ENCODE measurements at regions not wholly inside any gene's neighbourhood (a gene's known extent, or its start where the extent isn't known, plus 50 kb on each side); places are given as distances from the start of the nearest gene placed in this dataset.
"Not testable (repeated sequence)": the region's sequence is repeated elsewhere in the genome, so short reads cannot be mapped to it uniquely, and the experiment has no call there.

- H3K9ac ChIP-seq (ENCODE audit: low read length), result no peak overlapping the region
- H3K27me3 ChIP-seq (ENCODE audit: control insufficient read depth in 1 of 2, insufficient read depth in 2 of 2, low read length in 2 of 2), result no peaks in the 10 kb centered on the region
- H3K4me3 ChIP-seq (ENCODE audit: low read depth in 1 of 2, low read length in 2 of 2), result no peak overlapping the region
- H3K27ac ChIP-seq (ENCODE audit: low read depth, low read length), result no peak overlapping the region
- H3K36me3 ChIP-seq (ENCODE audit: insufficient read depth, low read length), result no peaks in the 10 kb centered on the region
- peaks cover 7% of the 10 kb centered on the region for H3K4me1 ChIP-seq (ENCODE audit: insufficient read depth, low read length)
- no peaks in the 10 kb centered on the region for H3K9me3 ChIP-seq (ENCODE audit: low read length)
Observed at GRCh38 chr14:101290611-101291010, 270.7 kb upstream of the DIO3 start.

- peaks cover 7% of the 10 kb centered on the region for H3K4me1 ChIP-seq (ENCODE audit: insufficient read depth, low read length)
- H3K9me3 ChIP-seq (ENCODE audit: low read length), result no peaks in the 10 kb centered on the region
- H3K27me3 ChIP-seq (ENCODE audit: control insufficient read depth in 1 of 2, insufficient read depth in 2 of 2, low read length in 2 of 2), result no peaks in the 10 kb centered on the region
Observed at GRCh38 chr14:101291390-101291789, 269.9 kb upstream of the DIO3 start.

GRCh38 chr14:101292448-101292847 is 268.8 kb upstream of the DIO3 start:
- Histone ChIP-seq H3K9ac (ENCODE audit: low read length) (no peak overlapping the region), H3K36me3 (ENCODE audit: insufficient read depth, low read length) (no peaks in the 10 kb centered on the region), H3K9me3 (ENCODE audit: low read length) (no peaks in the 10 kb centered on the region), H3K4me3 (ENCODE audit: low read depth in 1 of 2, low read length in 2 of 2) (no peak overlapping the region), H3K27me3 (ENCODE audit: control insufficient read depth in 1 of 2, insufficient read depth in 2 of 2, low read length in 2 of 2) (no peaks in the 10 kb centered on the region), H3K27ac (ENCODE audit: low read depth, low read length) (no peak overlapping the region), H3K4me1 (ENCODE audit: insufficient read depth, low read length) (peaks cover 7% of the 10 kb centered on the region)

More at GRCh38 chr14:101291390-101291789, 269.9 kb upstream of the DIO3 start:
- Histone ChIP-seq H3K27ac (ENCODE audit: low read depth, low read length) (no peak overlapping the region), H3K9ac (ENCODE audit: low read length) (no peak overlapping the region), H3K4me3 (ENCODE audit: low read depth in 1 of 2, low read length in 2 of 2) (no peak overlapping the region), H3K36me3 (ENCODE audit: insufficient read depth, low read length) (no peaks in the 10 kb centered on the region)

- Histone ChIP-seq H3K4me1 (ENCODE audit: insufficient read depth, low read length) (peaks cover 7% of the 10 kb centered on the region), H3K36me3 (ENCODE audit: insufficient read depth, low read length) (no peaks in the 10 kb centered on the region), H3K4me3 (ENCODE audit: low read depth in 1 of 2, low read length in 2 of 2) (no peak overlapping the region), H3K27me3 (ENCODE audit: control insufficient read depth in 1 of 2, insufficient read depth in 2 of 2, low read length in 2 of 2) (no peaks in the 10 kb centered on the region), H3K9ac (ENCODE audit: low read length) (no peak overlapping the region), H3K27ac (ENCODE audit: low read depth, low read length) (no peak overlapping the region), H3K9me3 (ENCODE audit: low read length) (no peaks in the 10 kb centered on the region)
Observed at GRCh38 chr14:101293605-101294004, 267.7 kb upstream of the DIO3 start.

- Histone ChIP-seq H3K9ac (ENCODE audit: low read length) (no peak overlapping the region), H3K4me1 (ENCODE audit: insufficient read depth, low read length) (peaks cover 7% of the 10 kb centered on the region), H3K36me3 (ENCODE audit: insufficient read depth, low read length) (no peaks in the 10 kb centered on the region), H3K9me3 (ENCODE audit: low read length) (no peaks in the 10 kb centered on the region), H3K27me3 (ENCODE audit: control insufficient read depth in 1 of 2, insufficient read depth in 2 of 2, low read length in 2 of 2) (no peaks in the 10 kb centered on the region), H3K4me3 (ENCODE audit: low read depth in 1 of 2, low read length in 2 of 2) (no peak overlapping the region), H3K27ac (ENCODE audit: low read depth, low read length) (no peak overlapping the region)
Observed at GRCh38 chr14:101294136-101294535, 267.2 kb upstream of the DIO3 start.

GRCh38 chr14:101299781-101300180 is 261.5 kb upstream of the DIO3 start:
- not testable (repeated sequence) for H3K36me3 ChIP-seq (ENCODE audit: insufficient read depth, low read length); H3K27me3 ChIP-seq (ENCODE audit: control insufficient read depth in 1 of 2, insufficient read depth in 2 of 2, low read length in 2 of 2); H3K9me3 ChIP-seq (ENCODE audit: low read length); H3K4me3 ChIP-seq (ENCODE audit: low read depth in 1 of 2, low read length in 2 of 2); H3K4me1 ChIP-seq (ENCODE audit: insufficient read depth, low read length); H3K27ac ChIP-seq (ENCODE audit: low read depth, low read length); H3K9ac ChIP-seq (ENCODE audit: low read length)

- Histone ChIP-seq H3K9me3 (ENCODE audit: low read length) (no peaks in the 10 kb centered on the region), H3K36me3 (ENCODE audit: insufficient read depth, low read length) (no peaks in the 10 kb centered on the region), H3K4me3 (ENCODE audit: low read depth in 1 of 2, low read length in 2 of 2) (no peak overlapping the region), H3K4me1 (ENCODE audit: insufficient read depth, low read length) (no peaks in the 10 kb centered on the region), H3K27ac (ENCODE audit: low read depth, low read length) (no peak overlapping the region), H3K9ac (ENCODE audit: low read length) (no peak overlapping the region), H3K27me3 (ENCODE audit: control insufficient read depth in 1 of 2, insufficient read depth in 2 of 2, low read length in 2 of 2) (no peaks in the 10 kb centered on the region)
Observed at GRCh38 chr14:101301011-101301410, 260.3 kb upstream of the DIO3 start.

GRCh38 chr14:101307162-101307561 is 254.1 kb upstream of the DIO3 start:
- not testable (repeated sequence) for H3K36me3 ChIP-seq (ENCODE audit: insufficient read depth, low read length); H3K27me3 ChIP-seq (ENCODE audit: control insufficient read depth in 1 of 2, insufficient read depth in 2 of 2, low read length in 2 of 2); H3K4me1 ChIP-seq (ENCODE audit: insufficient read depth, low read length); H3K27ac ChIP-seq (ENCODE audit: low read depth, low read length); H3K4me3 ChIP-seq (ENCODE audit: low read depth in 1 of 2, low read length in 2 of 2); H3K9ac ChIP-seq (ENCODE audit: low read length); H3K9me3 ChIP-seq (ENCODE audit: low read length)

GRCh38 chr14:101311186-101311585 is 250.1 kb upstream of the DIO3 start:
- not testable (repeated sequence) for H3K4me3 ChIP-seq (ENCODE audit: low read depth in 1 of 2, low read length in 2 of 2); H3K9ac ChIP-seq (ENCODE audit: low read length); H3K27ac ChIP-seq (ENCODE audit: low read depth, low read length); H3K4me1 ChIP-seq (ENCODE audit: insufficient read depth, low read length); H3K27me3 ChIP-seq (ENCODE audit: control insufficient read depth in 1 of 2, insufficient read depth in 2 of 2, low read length in 2 of 2); H3K9me3 ChIP-seq (ENCODE audit: low read length); H3K36me3 ChIP-seq (ENCODE audit: insufficient read depth, low read length)

GRCh38 chr14:101313268-101313667 is 248.0 kb upstream of the DIO3 start:
- Histone ChIP-seq H3K27ac (ENCODE audit: low read depth, low read length) (no peak overlapping the region), H3K36me3 (ENCODE audit: insufficient read depth, low read length) (no peaks in the 10 kb centered on the region), H3K4me1 (ENCODE audit: insufficient read depth, low read length) (no peaks in the 10 kb centered on the region), H3K9ac (ENCODE audit: low read length) (no peak overlapping the region), H3K27me3 (ENCODE audit: control insufficient read depth in 1 of 2, insufficient read depth in 2 of 2, low read length in 2 of 2) (no peaks in the 10 kb centered on the region), H3K4me3 (ENCODE audit: low read depth in 1 of 2, low read length in 2 of 2) (no peak overlapping the region), H3K9me3 (ENCODE audit: low read length) (peaks cover 8% of the 10 kb centered on the region)

GRCh38 chr14:101315802-101316296 is 245.4 kb upstream of the DIO3 start:
- no peak overlapping the region for H3K4me3 ChIP-seq (ENCODE audit: low read depth in 1 of 2, low read length in 2 of 2)
- no peak overlapping the region for H3K27ac ChIP-seq (ENCODE audit: low read depth, low read length)
- H3K9me3 ChIP-seq (ENCODE audit: low read length), result peaks cover 8% of the 10 kb centered on the region
- H3K9ac ChIP-seq (ENCODE audit: low read length), result no peak overlapping the region
- H3K4me1 ChIP-seq (ENCODE audit: insufficient read depth, low read length), result no peaks in the 10 kb centered on the region
- H3K27me3 ChIP-seq (ENCODE audit: control insufficient read depth in 1 of 2, insufficient read depth in 2 of 2, low read length in 2 of 2), result no peaks in the 10 kb centered on the region
- no peaks in the 10 kb centered on the region for H3K36me3 ChIP-seq (ENCODE audit: insufficient read depth, low read length)

- Histone ChIP-seq H3K9ac (ENCODE audit: low read length) (no peak overlapping the region), H3K9me3 (ENCODE audit: low read length) (peaks cover 8% of the 10 kb centered on the region), H3K36me3 (ENCODE audit: insufficient read depth, low read length) (no peaks in the 10 kb centered on the region), H3K4me1 (ENCODE audit: insufficient read depth, low read length) (no peaks in the 10 kb centered on the region), H3K4me3 (ENCODE audit: low read depth in 1 of 2, low read length in 2 of 2) (no peak overlapping the region), H3K27ac (ENCODE audit: low read depth, low read length) (no peak overlapping the region), H3K27me3 (ENCODE audit: control insufficient read depth in 1 of 2, insufficient read depth in 2 of 2, low read length in 2 of 2) (no peaks in the 10 kb centered on the region)
Observed at GRCh38 chr14:101318271-101318670, 243.0 kb upstream of the DIO3 start.
